ENCODE measurements at regions not wholly inside any gene's neighbourhood (a gene's known extent, or its start where the extent isn't known, plus 50 kb on each side); places are given as distances from the start of the nearest gene placed in this dataset.

GRCh38 chr17:45689451-45689850 is 94.7 kb upstream of the CRHR1 start:
- DNase-seq: no peak
- Histone ChIP-seq H2BK20ac (ENCODE audit: low read depth, low read length) (no peak overlapping the region), H3K4me2 (ENCODE audit: low read depth, low read length) (no peak overlapping the region), H3K27me3 (ENCODE audit: control insufficient read depth, insufficient read depth, low read length) (peaks cover 37% of the 10 kb centered on the region), H3K14ac (replicated peaks; ENCODE audit: low read depth, low read length) (no peak overlapping the region), H3K9ac (ENCODE audit: low read depth, low read length) (no peak overlapping the region), H2BK120ac (ENCODE audit: low read depth, low read length) (no peak overlapping the region), H4K8ac (ENCODE audit: low read depth in 2 of 2, low read length in 2 of 2) (no peak overlapping the region), H3K4ac (ENCODE audit: low read depth, low read length) (no peak overlapping the region), H2AFZ (replicated peaks; ENCODE audit: low read length, poor library complexity) (no peak overlapping the region), H4K20me1 (ENCODE audit: insufficient read depth, low read length) (no peaks in the 10 kb centered on the region), H3K4me3 (ENCODE audit: insufficient read depth, low read depth, low read length) (no peak overlapping the region), H2BK5ac (ENCODE audit: low read depth, low read length, poor library complexity, severe bottlenecking) (no peak overlapping the region), H3K27ac (ENCODE audit: insufficient read depth, low read length) (no peak overlapping the region), H3K4me1 (ENCODE audit: control insufficient read depth, insufficient read depth, low read length) (no peaks in the 10 kb centered on the region), H4K91ac (ENCODE audit: insufficient read depth, low read depth, low read length) (no peak overlapping the region), H3K36me3 (ENCODE audit: control insufficient read depth, insufficient read depth, low read length) (no peaks in the 10 kb centered on the region), H2BK15ac (ENCODE audit: low read depth, low read length) (no peak overlapping the region), H4K5ac (ENCODE audit: low read depth, low read length) (no peak overlapping the region), H3K56ac (ENCODE audit: extremely low read depth, insufficient read depth, low read length) (no peak overlapping the region), H3K9me1 (ENCODE audit: insufficient read depth, low read length) (no peaks in the 10 kb centered on the region), H3K18ac (ENCODE audit: low read depth, low read length) (no peak overlapping the region), H2AK5ac (ENCODE audit: low read depth, low read length) (no peak overlapping the region), H3K9me3 (ENCODE audit: control insufficient read depth, insufficient read depth, low read length) (no peaks in the 10 kb centered on the region), H2AK9ac (replicated peaks; ENCODE audit: low read depth, low read length, poor library complexity) (no peak overlapping the region), H3K23ac (ENCODE audit: low read depth, low read length) (no peak overlapping the region), H3K79me1 (ENCODE audit: low read depth in 1 of 2, low read length in 2 of 2) (no peaks in the 10 kb centered on the region)
- no TSS peak for BruUV-seq (replicated peaks)
- no peak for ATAC-seq (ENCODE audit: low read depth)
- TF ChIP-seq RFX5 (IDR thresholded peaks at IDR 0.05; ENCODE audit: low read depth, low read length): no peak
- no peak for TF ChIP-seq CEBPB (IDR thresholded peaks at IDR 0.05; ENCODE audit: low read depth, low read length)
- TF ChIP-seq NFE2L2 (IDR thresholded peaks at IDR 0.05; ENCODE audit: low read depth, low read length): no peak
- no peak for TF ChIP-seq RAD21 (IDR thresholded peaks at IDR 0.05; ENCODE audit: low read length)
- TF ChIP-seq CHD1 (IDR thresholded peaks at IDR 0.05; ENCODE audit: low read depth, low read length): no peak
- TF ChIP-seq RCOR1 (IDR thresholded peaks at IDR 0.05; ENCODE audit: insufficient replicate concordance, low read length): no peak
- TF ChIP-seq POLR2A (IDR thresholded peaks at IDR 0.05; ENCODE audit: low read depth, low read length): no peak
- TF ChIP-seq FOS (IDR thresholded peaks at IDR 0.05; ENCODE audit: low read depth, low read length): no peak
- TF ChIP-seq CTCF (conservative IDR thresholded peaks at IDR 0.05; ENCODE audit: low read depth, low read length): no peak
- TF ChIP-seq BHLHE40 (IDR thresholded peaks at IDR 0.05; ENCODE audit: low read depth, low read length): no peak
- in situ Hi-C loops (cut with MboI; ENCODE audit: low sequenced_read_pairs) (no loop called here), intact Hi-C loops (cut with micrococcal nuclease) (no loop called here), dilution Hi-C loops (cut with HindIII; ENCODE audit: low sequenced_read_pairs, unreplicated experiment) (no loop called here)
- no CpG with 5 or more reads among the region's 6 CpGs for WGBS, 2 experiments (ENCODE audit: extremely low coverage in 2 of 2, insufficient read length in 1 of 2)
- ChIA-PET POLR2A (ENCODE audit: unreplicated experiment) (no interaction called here), CTCF (no interaction called here)
